Keratinocyte (primary cell): ENCODE measurements at regions not wholly inside any gene's neighbourhood (a gene's known extent, or its start where the extent isn't known, plus 50 kb on each side); places are given as distances from the start of the nearest gene placed in this dataset.

ENCODE experiments used
- CTCF ChIP-seq, 3 experiments: IDR thresholded peaks in 1 of 3; conservative IDR thresholded peaks in 1 of 3; optimal IDR thresholded peaks in 1 of 3; 2 replicates in 2 of 3; 3 replicates in 1 of 3; pipeline versions ENCODE3 to v1.5.1; 2011; ENCODE audit warnings: low read length in 3 of 3, mild to moderate bottlenecking in 3 of 3, moderate library complexity in 2 of 3, control low read depth in 1 of 3, inconsistent platforms in 1 of 3; ENCODE audit not compliant: insufficient read depth in 2 of 3; ENCODE audit errors: extremely low read depth in 1 of 3
- EZH2 ChIP-seq: IDR thresholded peaks from one replicate; pipeline ENCODE4 v1.6.1; 2012; ENCODE audit warnings: inconsistent platforms, mild to moderate bottlenecking, low read length, moderate library complexity

DNA sequence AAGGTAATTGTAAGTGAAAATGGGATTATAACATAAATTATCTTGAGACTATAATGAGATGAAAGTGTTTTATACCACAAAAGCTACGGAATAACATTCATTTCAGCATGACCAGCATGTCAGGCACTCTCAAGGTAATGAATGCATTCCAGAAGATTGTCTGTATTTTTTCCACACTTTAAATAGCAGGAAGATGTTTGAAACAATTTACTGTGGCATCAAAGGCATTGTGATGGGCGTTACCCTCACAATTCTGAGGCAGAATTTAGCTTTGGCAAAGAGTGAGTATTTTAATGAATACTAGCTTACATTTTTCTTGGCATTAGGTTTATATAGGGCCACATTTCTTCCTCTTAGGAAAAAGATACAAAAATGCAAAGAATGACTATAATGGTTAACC lies 627.2 kb downstream of the BCKDHB start:
- TF ChIP-seq CTCF (optimal IDR thresholded peaks at IDR 0.05 in 1 of 3, IDR thresholded peaks at IDR 0.05 in 1 of 3, conservative IDR thresholded peaks at IDR 0.05 in 1 of 3; ENCODE audit: extremely low read depth in 1 of 3, insufficient read depth in 2 of 3, low read length in 3 of 3) (no peak), EZH2 (no peak)
